ENCODE measurements at regions not wholly inside any gene's neighbourhood (a gene's known extent, or its start where the extent isn't known, plus 50 kb on each side); places are given as distances from the start of the nearest gene placed in this dataset.

- no peak for DNase-seq
- WGBS (ENCODE audit: insufficient coverage) = no CpG with 5 or more reads among the region's 4 CpGs
Observed at GRCh38 chr12:58513301-58513834, 406.9 kb downstream of the LRIG3 start.

DNA sequence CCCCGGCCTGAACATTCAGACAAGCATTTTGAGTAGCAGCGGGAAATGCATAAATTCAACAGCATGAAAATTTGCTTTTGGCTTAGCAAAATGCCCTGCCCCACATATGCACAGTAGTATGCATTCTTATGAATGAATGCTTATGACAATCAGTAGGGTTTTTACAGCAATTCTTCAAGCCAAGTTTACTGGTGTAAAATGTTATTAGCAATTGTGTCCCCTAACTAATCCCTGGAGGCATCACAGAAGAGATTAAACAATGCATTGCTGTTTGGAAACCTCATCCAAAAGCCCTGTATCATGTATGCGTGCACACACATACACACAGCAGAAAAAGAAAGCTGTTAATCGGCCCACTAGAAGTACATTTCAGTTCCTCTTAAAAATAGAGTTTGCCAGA is 406.5 kb downstream of the LRIG3 start:
- no peak overlapping the region for H3K9ac ChIP-seq (ENCODE audit: insufficient read depth, low read length, poor library complexity, severe bottlenecking)
- H3K4me1 ChIP-seq (ENCODE audit: control insufficient read depth in 1 of 2, insufficient read depth in 2 of 2, low read length in 2 of 2) = no peaks in the 10 kb centered on the region
- no peak overlapping the region for H3K27ac Mint-ChIP-seq
- intact Hi-C loops (cut with micrococcal nuclease) = no loop called here
- H3K79me2 ChIP-seq (ENCODE audit: insufficient read depth, low read length) = no peaks in the 10 kb centered on the region
- H2AFZ ChIP-seq (ENCODE audit: insufficient read depth, low read depth, low read length, poor library complexity, severe bottlenecking) = no peak overlapping the region
- H3K27ac ChIP-seq (ENCODE audit: low read depth in 1 of 2, low read length in 2 of 2) = no peak overlapping the region
- no peaks in the 10 kb centered on the region for H3K36me3 Mint-ChIP-seq
- H3K4me3 ChIP-seq (replicated peaks in 1 of 3; ENCODE audit: low read depth in 2 of 3, low read length in 3 of 3) = no peak overlapping the region
- H3K27me3 ChIP-seq (ENCODE audit: control insufficient read depth in 2 of 2, insufficient read depth in 2 of 2, low read length in 2 of 2) = no peaks in the 10 kb centered on the region
- peaks cover 7 to 12% of the 10 kb centered on the region in 2 donors for H3K9me3 ChIP-seq (replicated peaks in 1 of 2; ENCODE audit: control insufficient read depth in 1 of 2, insufficient read depth in 1 of 2, low read length in 2 of 2)
- TF ChIP-seq, protein P1, sequence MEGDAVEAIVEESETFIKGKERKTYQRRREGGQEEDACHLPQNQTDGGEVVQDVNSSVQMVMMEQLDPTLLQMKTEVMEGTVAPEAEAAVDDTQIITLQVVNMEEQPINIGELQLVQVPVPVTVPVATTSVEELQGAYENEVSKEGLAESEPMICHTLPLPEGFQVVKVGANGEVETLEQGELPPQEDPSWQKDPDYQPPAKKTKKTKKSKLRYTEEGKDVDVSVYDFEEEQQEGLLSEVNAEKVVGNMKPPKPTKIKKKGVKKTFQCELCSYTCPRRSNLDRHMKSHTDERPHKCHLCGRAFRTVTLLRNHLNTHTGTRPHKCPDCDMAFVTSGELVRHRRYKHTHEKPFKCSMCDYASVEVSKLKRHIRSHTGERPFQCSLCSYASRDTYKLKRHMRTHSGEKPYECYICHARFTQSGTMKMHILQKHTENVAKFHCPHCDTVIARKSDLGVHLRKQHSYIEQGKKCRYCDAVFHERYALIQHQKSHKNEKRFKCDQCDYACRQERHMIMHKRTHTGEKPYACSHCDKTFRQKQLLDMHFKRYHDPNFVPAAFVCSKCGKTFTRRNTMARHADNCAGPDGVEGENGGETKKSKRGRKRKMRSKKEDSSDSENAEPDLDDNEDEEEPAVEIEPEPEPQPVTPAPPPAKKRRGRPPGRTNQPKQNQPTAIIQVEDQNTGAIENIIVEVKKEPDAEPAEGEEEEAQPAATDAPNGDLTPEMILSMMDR (IDR thresholded peaks at IDR 0.05) = no peak
- peaks cover 0 to 2% (median 0%) of the 10 kb centered on the region in 3 donors for H3K27me3 Mint-ChIP-seq (ENCODE audit: low read depth in 3 of 3)
- H3K36me3 ChIP-seq (replicated peaks in 1 of 2; ENCODE audit: control insufficient read depth in 1 of 2, insufficient read depth in 2 of 2, low read length in 2 of 2) = no peaks in the 10 kb centered on the region
- 78% methylated on average over 3 of the region's 4 CpGs for WGBS (ENCODE audit: insufficient coverage)
- no peak overlapping the region for H3K4me2 ChIP-seq (replicated peaks; ENCODE audit: extremely low read depth, low read length, poor library complexity, severe bottlenecking)
- H3K4me1 Mint-ChIP-seq = no peaks in the 10 kb centered on the region
- H3K9me3 Mint-ChIP-seq = peaks cover 12 to 22% (median 13%) of the 10 kb centered on the region in 7 donors
- no peaks in the 10 kb centered on the region for H4K20me1 ChIP-seq (ENCODE audit: insufficient read depth, low read length)
- no peak overlapping the region for H3K4me3 Mint-ChIP-seq
- DNase-seq = no peak

More at GRCh38 chr12:58513301-58513834, 406.9 kb downstream of the LRIG3 start:
- Histone ChIP-seq H3K4me3 (replicated peaks in 1 of 3; ENCODE audit: low read depth in 2 of 3, low read length in 3 of 3) (no peak overlapping the region), H4K20me1 (ENCODE audit: insufficient read depth, low read length) (no peaks in the 10 kb centered on the region), H3K27me3 (ENCODE audit: control insufficient read depth in 2 of 2, insufficient read depth in 2 of 2, low read length in 2 of 2) (no peaks in the 10 kb centered on the region), H3K4me2 (replicated peaks; ENCODE audit: extremely low read depth, low read length, poor library complexity, severe bottlenecking) (no peak overlapping the region), H3K27ac (ENCODE audit: low read depth in 1 of 2, low read length in 2 of 2) (no peak overlapping the region), H3K79me2 (ENCODE audit: insufficient read depth, low read length) (no peaks in the 10 kb centered on the region), H3K9me3 (replicated peaks in 1 of 2; ENCODE audit: control insufficient read depth in 1 of 2, insufficient read depth in 1 of 2, low read length in 2 of 2) (peaks cover 4 to 8% of the 10 kb centered on the region in 2 donors), H3K36me3 (replicated peaks in 1 of 2; ENCODE audit: control insufficient read depth in 1 of 2, insufficient read depth in 2 of 2, low read length in 2 of 2) (no peaks in the 10 kb centered on the region), H3K9ac (ENCODE audit: insufficient read depth, low read length, poor library complexity, severe bottlenecking) (no peak overlapping the region), H3K4me1 (ENCODE audit: control insufficient read depth in 1 of 2, insufficient read depth in 2 of 2, low read length in 2 of 2) (no peaks in the 10 kb centered on the region), H2AFZ (ENCODE audit: insufficient read depth, low read depth, low read length, poor library complexity, severe bottlenecking) (no peak overlapping the region)
- H3K27ac Mint-ChIP-seq = no peak overlapping the region
- TF ChIP-seq, protein P1 (IDR thresholded peaks at IDR 0.05) = no peak
- no peaks in the 10 kb centered on the region for H3K4me1 Mint-ChIP-seq
- intact Hi-C loops (cut with micrococcal nuclease) = no loop called here
- peaks cover 0 to 2% (median 0%) of the 10 kb centered on the region in 3 donors for H3K27me3 Mint-ChIP-seq (ENCODE audit: low read depth in 3 of 3)
- no peak overlapping the region for H3K4me3 Mint-ChIP-seq
- no peaks in the 10 kb centered on the region for H3K36me3 Mint-ChIP-seq
- H3K9me3 Mint-ChIP-seq = peaks cover 7 to 18% (median 11%) of the 10 kb centered on the region in 7 donors

Measured in CD14-positive monocyte (primary cell).